ENCODE measurements at regions not wholly inside any gene's neighbourhood (a gene's known extent, or its start where the extent isn't known, plus 50 kb on each side); places are given as distances from the start of the nearest gene placed in this dataset.

- CTCF ChIA-PET: interaction anchor here (0.9 to 2.6 kb wide), 6 partner anchors 84 to 215 kb away, joined by 3 to 12 read pairs (median 7); no protein-coding TSS in a partner anchor
- ATAC-seq (no peak), DNase-seq (ENCODE audit: low spot score) (no peak)
- no peak overlapping the region for H3K4me3 Mint-ChIP-seq
- no peak overlapping the region for H3K27ac Mint-ChIP-seq
- POLR2A ChIA-PET: no interaction called here
- no peaks in the 10 kb centered on the region for H3K9me3 Mint-ChIP-seq
- H3K36me3 Mint-ChIP-seq: no peaks in the 10 kb centered on the region
- TF ChIP-seq, protein P1, sequence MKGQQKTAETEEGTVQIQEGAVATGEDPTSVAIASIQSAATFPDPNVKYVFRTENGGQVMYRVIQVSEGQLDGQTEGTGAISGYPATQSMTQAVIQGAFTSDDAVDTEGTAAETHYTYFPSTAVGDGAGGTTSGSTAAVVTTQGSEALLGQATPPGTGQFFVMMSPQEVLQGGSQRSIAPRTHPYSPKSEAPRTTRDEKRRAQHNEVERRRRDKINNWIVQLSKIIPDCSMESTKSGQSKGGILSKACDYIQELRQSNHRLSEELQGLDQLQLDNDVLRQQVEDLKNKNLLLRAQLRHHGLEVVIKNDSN (CRISPR knock-in tag; IDR thresholded peaks at IDR 0.05): no peak
- TF ChIP-seq ZBTB21 (CRISPR knock-in tag; IDR thresholded peaks at IDR 0.05; ENCODE audit: borderline replicate concordance) (no peak), RELA (CRISPR knock-in tag; IDR thresholded peaks at IDR 0.05; ENCODE audit: borderline replicate concordance) (no peak)
- TF ChIP-seq, protein P2, sequence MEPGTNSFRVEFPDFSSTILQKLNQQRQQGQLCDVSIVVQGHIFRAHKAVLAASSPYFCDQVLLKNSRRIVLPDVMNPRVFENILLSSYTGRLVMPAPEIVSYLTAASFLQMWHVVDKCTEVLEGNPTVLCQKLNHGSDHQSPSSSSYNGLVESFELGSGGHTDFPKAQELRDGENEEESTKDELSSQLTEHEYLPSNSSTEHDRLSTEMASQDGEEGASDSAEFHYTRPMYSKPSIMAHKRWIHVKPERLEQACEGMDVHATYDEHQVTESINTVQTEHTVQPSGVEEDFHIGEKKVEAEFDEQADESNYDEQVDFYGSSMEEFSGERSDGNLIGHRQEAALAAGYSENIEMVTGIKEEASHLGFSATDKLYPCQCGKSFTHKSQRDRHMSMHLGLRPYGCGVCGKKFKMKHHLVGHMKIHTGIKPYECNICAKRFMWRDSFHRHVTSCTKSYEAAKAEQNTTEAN (CRISPR knock-in tag; IDR thresholded peaks at IDR 0.05): no peak
- H3K4me1 Mint-ChIP-seq: peaks cover 20% of the 10 kb centered on the region
- H3K27me3 Mint-ChIP-seq (ENCODE audit: low read depth): peaks cover 8% of the 10 kb centered on the region
Observed at GRCh38 chr17:79177877-79178276, 103.3 kb downstream of the ENGASE start.

- H3K27ac Mint-ChIP-seq: no peak overlapping the region; the same call in 1 of the 2 replicates
- H3K27me3 Mint-ChIP-seq (ENCODE audit: low read depth): peaks cover 7% of the 10 kb centered on the region
- CTCF ChIA-PET: interaction anchor here (1.0 to 2.6 kb wide), 7 partner anchors 67 to 216 kb away, joined by 3 to 12 read pairs (median 6); partner anchors contain the start of gene ENGASE
- no peaks in the 10 kb centered on the region for H3K9me3 Mint-ChIP-seq
- no peak for DNase-seq (ENCODE audit: low spot score)
- POLR2A ChIA-PET: interaction anchor here (0.5 to 1.2 kb wide), 6 partner anchors 15 to 1663 kb away, joined by 3 to 8 read pairs (median 3); no protein-coding TSS in a partner anchor
- peaks cover 18% of the 10 kb centered on the region for H3K4me1 Mint-ChIP-seq
- no peak for ATAC-seq
- H3K36me3 Mint-ChIP-seq: no peaks in the 10 kb centered on the region
- no peak overlapping the region for H3K4me3 Mint-ChIP-seq
- TF ChIP-seq PREB (CRISPR knock-in tag; IDR thresholded peaks at IDR 0.05; ENCODE audit: borderline replicate concordance) (no peak), EMX1 (CRISPR knock-in tag; IDR thresholded peaks at IDR 0.05) (no peak), NR2C2 (CRISPR knock-in tag; IDR thresholded peaks at IDR 0.05) (no peak), SMAD4 (CRISPR knock-in tag; IDR thresholded peaks at IDR 0.05) (no peak), ARID4B (CRISPR knock-in tag; IDR thresholded peaks at IDR 0.05; ENCODE audit: borderline replicate concordance) (no peak), CREB1 (CRISPR knock-in tag; IDR thresholded peaks at IDR 0.05) (no peak), IRF2 (CRISPR knock-in tag; IDR thresholded peaks at IDR 0.05; ENCODE audit: borderline replicate concordance, low read depth) (no peak), E2F5 (CRISPR knock-in tag; IDR thresholded peaks at IDR 0.05) (no peak), FOXJ3 (CRISPR knock-in tag; IDR thresholded peaks at IDR 0.05; ENCODE audit: borderline replicate concordance) (no peak), NR3C1 (CRISPR knock-in tag; conservative IDR thresholded peaks at IDR 0.05; ENCODE audit: low read depth) (no peak), MYBL2 (CRISPR knock-in tag; IDR thresholded peaks at IDR 0.05) (no peak), ZNF121 (CRISPR knock-in tag; IDR thresholded peaks at IDR 0.05) (no peak)
- TF ChIP-seq, protein P3, sequence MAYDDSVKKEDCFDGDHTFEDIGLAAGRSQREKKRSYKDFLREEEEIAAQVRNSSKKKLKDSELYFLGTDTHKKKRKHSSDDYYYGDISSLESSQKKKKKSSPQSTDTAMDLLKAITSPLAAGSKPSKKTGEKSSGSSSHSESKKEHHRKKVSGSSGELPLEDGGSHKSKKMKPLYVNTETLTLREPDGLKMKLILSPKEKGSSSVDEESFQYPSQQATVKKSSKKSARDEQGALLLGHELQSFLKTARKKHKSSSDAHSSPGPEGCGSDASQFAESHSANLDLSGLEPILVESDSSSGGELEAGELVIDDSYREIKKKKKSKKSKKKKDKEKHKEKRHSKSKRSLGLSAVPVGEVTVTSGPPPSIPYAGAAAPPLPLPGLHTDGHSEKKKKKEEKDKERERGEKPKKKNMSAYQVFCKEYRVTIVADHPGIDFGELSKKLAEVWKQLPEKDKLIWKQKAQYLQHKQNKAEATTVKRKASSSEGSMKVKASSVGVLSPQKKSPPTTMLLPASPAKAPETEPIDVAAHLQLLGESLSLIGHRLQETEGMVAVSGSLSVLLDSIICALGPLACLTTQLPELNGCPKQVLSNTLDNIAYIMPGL (CRISPR knock-in tag; IDR thresholded peaks at IDR 0.05): no peak
- TF ChIP-seq, protein P4, sequence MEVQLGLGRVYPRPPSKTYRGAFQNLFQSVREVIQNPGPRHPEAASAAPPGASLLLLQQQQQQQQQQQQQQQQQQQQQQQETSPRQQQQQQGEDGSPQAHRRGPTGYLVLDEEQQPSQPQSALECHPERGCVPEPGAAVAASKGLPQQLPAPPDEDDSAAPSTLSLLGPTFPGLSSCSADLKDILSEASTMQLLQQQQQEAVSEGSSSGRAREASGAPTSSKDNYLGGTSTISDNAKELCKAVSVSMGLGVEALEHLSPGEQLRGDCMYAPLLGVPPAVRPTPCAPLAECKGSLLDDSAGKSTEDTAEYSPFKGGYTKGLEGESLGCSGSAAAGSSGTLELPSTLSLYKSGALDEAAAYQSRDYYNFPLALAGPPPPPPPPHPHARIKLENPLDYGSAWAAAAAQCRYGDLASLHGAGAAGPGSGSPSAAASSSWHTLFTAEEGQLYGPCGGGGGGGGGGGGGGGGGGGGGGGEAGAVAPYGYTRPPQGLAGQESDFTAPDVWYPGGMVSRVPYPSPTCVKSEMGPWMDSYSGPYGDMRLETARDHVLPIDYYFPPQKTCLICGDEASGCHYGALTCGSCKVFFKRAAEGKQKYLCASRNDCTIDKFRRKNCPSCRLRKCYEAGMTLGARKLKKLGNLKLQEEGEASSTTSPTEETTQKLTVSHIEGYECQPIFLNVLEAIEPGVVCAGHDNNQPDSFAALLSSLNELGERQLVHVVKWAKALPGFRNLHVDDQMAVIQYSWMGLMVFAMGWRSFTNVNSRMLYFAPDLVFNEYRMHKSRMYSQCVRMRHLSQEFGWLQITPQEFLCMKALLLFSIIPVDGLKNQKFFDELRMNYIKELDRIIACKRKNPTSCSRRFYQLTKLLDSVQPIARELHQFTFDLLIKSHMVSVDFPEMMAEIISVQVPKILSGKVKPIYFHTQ (CRISPR knock-in tag; IDR thresholded peaks at IDR 0.05): no peak
- TF ChIP-seq, protein P5, sequence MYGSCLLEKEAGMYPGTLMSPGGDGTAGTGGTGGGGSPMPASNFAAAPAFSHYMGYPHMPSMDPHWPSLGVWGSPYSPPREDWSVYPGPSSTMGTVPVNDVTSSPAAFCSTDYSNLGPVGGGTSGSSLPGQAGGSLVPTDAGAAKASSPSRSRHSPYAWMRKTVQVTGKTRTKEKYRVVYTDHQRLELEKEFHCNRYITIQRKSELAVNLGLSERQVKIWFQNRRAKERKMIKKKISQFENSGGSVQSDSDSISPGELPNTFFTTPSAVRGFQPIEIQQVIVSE (CRISPR knock-in tag; IDR thresholded peaks at IDR 0.05; ENCODE audit: borderline replicate concordance): no peak
Observed at GRCh38 chr17:79176792-79177601, 102.4 kb downstream of the ENGASE start.

Data from WTC11 (cell line).